ENCODE measurements at regions not wholly inside any gene's neighbourhood (a gene's known extent, or its start where the extent isn't known, plus 50 kb on each side); places are given as distances from the start of the nearest gene placed in this dataset.

GRCh38 chr10:2866569-2866968 lies 200.8 kb upstream of the PFKP start:
- no peaks in the 10 kb centered on the region for H3K9me3 ChIP-seq
- no peaks in the 10 kb centered on the region for H3K27me3 ChIP-seq
- no peak overlapping the region for H3K4me3 ChIP-seq
- H3K27ac ChIP-seq, result no peak overlapping the region
- TF ChIP-seq EP300 (IDR thresholded peaks at IDR 0.05) (no peak), CTCF (IDR thresholded peaks at IDR 0.05) (no peak), POLR2A (IDR thresholded peaks at IDR 0.05) (no peak)
- H3K36me3 ChIP-seq, result no peaks in the 10 kb centered on the region
- 51 to 58% (median 53%) methylated on average over 5 of the region's 5 CpGs for WGBS, 3 donors
- no peak for DNase-seq
- no peaks in the 10 kb centered on the region for H3K4me1 ChIP-seq (ENCODE audit: insufficient read depth)
- intact Hi-C loops (cut with DNase I), result no loop called here

- 37 to 45% (median 38%) methylated on average over 6 of the region's 6 CpGs for WGBS, 3 donors
- no peak overlapping the region for H3K4me3 ChIP-seq
- TF ChIP-seq EP300 (IDR thresholded peaks at IDR 0.05), result no peak
- TF ChIP-seq POLR2A (IDR thresholded peaks at IDR 0.05), result no peak
- TF ChIP-seq CTCF (IDR thresholded peaks at IDR 0.05), result no peak
- H3K27me3 ChIP-seq, result no peaks in the 10 kb centered on the region
- H3K9me3 ChIP-seq, result no peaks in the 10 kb centered on the region
- no peak overlapping the region for H3K27ac ChIP-seq
- intact Hi-C loops (cut with DNase I), result no loop called here
- no peak for DNase-seq
- no peaks in the 10 kb centered on the region for H3K36me3 ChIP-seq
- no peaks in the 10 kb centered on the region for H3K4me1 ChIP-seq (ENCODE audit: insufficient read depth)
These were observed 205.6 kb upstream of the PFKP start for GRCh38 chr10:2861632-2862210.

GRCh38 chr10:2858452-2858851 lies 208.9 kb upstream of the PFKP start:
- H3K36me3 ChIP-seq, result no peaks in the 10 kb centered on the region
- no peak for TF ChIP-seq POLR2A (IDR thresholded peaks at IDR 0.05)
- TF ChIP-seq CTCF (IDR thresholded peaks at IDR 0.05), result no peak
- DNase-seq, result no peak
- no peak overlapping the region for H3K4me3 ChIP-seq
- no peaks in the 10 kb centered on the region for H3K9me3 ChIP-seq
- H3K27ac ChIP-seq, result no peak overlapping the region
- intact Hi-C loops (cut with DNase I), result no loop called here
- no peaks in the 10 kb centered on the region for H3K4me1 ChIP-seq (ENCODE audit: insufficient read depth)
- WGBS, 3 donors, result 69 to 73% (median 73%) methylated on average over 2 of the region's 2 CpGs
- no peaks in the 10 kb centered on the region for H3K27me3 ChIP-seq

- Histone ChIP-seq H3K27me3 (no peaks in the 10 kb centered on the region), H3K36me3 (no peaks in the 10 kb centered on the region), H3K9me3 (no peaks in the 10 kb centered on the region), H3K4me3 (no peak overlapping the region), H3K27ac (no peak overlapping the region), H3K4me1 (ENCODE audit: insufficient read depth) (no peaks in the 10 kb centered on the region)
- TF ChIP-seq POLR2A (IDR thresholded peaks at IDR 0.05) (no peak), EP300 (IDR thresholded peaks at IDR 0.05) (no peak), CTCF (IDR thresholded peaks at IDR 0.05) (no peak)
- no peak for DNase-seq
- WGBS, 3 donors, result 22 to 37% (median 24%) methylated on average over 6 of the region's 6 CpGs
- intact Hi-C loops (cut with DNase I), result no loop called here
These were observed 210.8 kb upstream of the PFKP start for GRCh38 chr10:2856598-2856997.
